Germinal center (tissue), 1 donor: ENCODE measurements at regions not wholly inside any gene's neighbourhood (a gene's known extent, or its start where the extent isn't known, plus 50 kb on each side); places are given as distances from the start of the nearest gene placed in this dataset.
"Not testable (repeated sequence)": the region's sequence is repeated elsewhere in the genome, so short reads cannot be mapped to it uniquely, and the experiment has no call there.

Source experiments
- DNase-seq: peaks from one replicate; pipeline ENCODE4 v3.0.0; 2012; ENCODE audit warnings: mixed read lengths, low spot score

- DNase-seq: no peak
Measured at GRCh38 chr2:222760301-222760897, 88.9 kb downstream of the MOGAT1 start.

GRCh38 chr2:222761888-222762287 lies 90.4 kb downstream of the MOGAT1 start:
- no peak for DNase-seq

- no peak for DNase-seq
Measured at GRCh38 chr2:222762342-222762741, 90.9 kb downstream of the MOGAT1 start.

DNA sequence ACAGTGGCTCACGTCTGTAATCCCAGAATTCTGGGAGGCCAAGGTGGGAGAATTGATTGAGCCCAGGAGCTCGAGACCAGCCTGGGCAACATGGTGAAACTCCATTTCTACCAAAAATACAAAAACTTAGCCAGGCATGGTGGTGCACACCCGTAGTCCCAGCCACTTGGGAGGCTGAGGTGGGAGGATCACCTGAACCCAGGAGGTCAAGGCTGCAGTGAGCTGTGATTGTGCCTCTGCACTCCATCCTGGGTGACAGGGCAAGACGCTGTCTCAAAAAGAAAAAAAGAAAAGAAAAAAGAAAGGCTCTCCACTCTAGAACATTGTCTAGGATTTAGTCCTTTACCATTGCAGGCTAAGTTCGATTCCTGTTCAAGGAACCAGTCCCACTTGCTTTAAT lies 94.4 kb downstream of the MOGAT1 start:
- not testable (repeated sequence) for DNase-seq

DNA sequence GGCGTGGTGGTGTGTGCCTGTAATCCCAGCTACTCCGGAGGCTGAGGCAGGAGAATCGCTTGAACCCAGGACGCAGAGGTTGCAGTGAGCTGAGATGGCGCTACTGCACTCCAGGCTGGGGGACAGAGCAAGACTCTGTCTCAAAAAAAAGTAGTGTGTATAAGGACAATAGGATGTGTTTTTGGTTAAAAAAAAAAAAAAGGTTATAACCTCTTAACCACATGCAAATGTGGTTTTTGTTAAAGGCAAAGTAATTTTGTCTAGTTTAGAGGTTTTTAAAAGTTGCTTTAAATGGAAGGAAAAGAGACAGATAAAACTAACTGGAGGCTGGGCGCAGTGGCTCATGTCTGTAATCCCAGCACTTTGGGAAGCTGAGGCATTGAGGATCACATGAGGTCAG lies 92.8 kb upstream of the ACSL3 start:
- not testable (repeated sequence) for DNase-seq

DNA sequence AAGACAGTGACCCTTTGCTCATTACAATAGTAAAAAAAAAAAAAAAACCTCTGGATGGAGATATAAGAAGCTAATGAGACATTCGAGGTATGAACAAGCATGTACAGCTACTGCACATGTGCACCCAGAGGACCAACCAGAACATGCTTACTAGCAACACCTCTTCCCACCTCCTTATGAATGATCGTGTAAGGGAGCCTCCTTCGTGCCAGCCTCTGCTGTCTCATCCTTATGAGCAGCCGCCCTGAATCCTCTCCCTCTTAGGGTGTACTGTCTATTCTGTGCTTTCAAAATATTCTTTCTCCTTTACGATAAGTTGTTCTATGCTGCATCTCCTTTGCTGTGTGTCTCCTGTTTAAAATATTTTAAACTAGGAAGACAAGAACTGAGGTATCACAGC lies 91.4 kb upstream of the ACSL3 start:
- no peak for DNase-seq

DNA sequence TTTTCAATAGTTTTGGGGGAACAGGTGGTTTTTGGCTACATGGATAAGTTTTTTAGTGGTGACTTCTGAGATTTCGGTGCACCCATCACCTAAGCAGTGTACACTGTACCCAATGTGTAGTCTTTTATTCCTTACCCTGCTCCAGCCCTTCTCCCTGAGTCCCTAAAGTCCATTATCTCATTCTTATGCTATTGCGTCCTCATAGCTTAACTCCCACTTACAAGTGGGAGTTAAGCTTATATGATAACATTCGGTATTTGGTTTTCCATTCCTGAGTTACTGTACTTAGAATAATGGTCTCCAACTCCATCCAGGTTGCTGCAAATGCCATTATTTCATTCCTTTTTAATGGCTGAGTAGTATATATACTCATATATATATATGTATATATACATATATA lies 90.9 kb upstream of the ACSL3 start:
- no peak for DNase-seq

- no peak for DNase-seq
Measured at GRCh38 chr2:222771832-222772231, 89.0 kb upstream of the ACSL3 start.

- no peak for DNase-seq
Measured at GRCh38 chr2:222774941-222775340, 85.9 kb upstream of the ACSL3 start.

DNA sequence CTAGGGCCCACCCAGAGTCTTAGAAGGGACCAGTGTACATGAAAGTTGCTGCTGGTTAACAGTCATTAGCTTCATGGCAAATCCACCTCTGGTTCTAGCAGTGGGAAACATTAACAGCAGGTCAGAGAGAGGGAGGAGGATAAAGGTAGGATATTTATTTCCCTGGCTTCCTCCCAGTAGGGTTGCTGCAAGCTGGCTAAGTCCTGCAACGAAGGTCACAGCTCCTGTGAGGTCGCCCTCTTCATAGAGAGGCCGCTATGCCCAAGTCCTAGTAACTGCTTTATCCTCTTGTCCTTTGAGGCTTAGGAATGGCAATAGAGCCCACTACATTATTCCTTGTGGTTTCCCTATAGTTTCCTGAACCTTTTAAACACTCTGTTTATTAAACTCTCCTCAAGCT lies 84.0 kb upstream of the ACSL3 start:
- no peak for DNase-seq

GRCh38 chr2:222778400-222778799 lies 82.4 kb upstream of the ACSL3 start:
- no peak for DNase-seq

DNA sequence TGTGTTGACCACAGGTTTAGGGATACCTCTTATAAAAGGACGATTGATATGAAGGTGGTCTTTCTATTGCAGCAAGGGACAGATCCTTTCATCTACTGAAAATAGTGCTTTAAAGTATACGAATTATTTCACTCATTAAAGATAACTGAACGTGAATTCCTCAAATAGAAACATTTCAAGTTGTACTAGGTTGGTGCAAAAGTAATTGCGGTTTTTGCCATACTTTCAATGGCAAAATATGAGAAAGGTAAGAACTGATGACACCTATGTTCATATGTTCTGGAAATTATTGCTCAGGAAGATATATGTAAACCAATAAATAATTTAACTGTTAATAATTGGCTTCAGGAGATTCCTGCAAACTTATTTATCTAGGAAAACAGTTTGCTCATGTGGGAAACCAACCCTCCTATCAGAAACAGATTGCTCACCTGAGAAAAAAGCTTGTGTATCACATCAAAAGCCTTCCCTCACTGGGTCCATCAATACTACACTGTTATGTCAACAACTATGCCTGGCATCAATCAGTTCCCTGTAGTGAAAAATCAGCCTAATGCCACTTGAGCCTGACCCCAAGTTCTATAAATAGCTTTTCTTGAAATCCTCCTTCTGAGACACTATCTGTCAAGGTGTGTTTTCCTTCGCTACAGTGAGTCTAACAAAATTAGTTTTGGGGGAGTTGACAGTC lies 81.5 kb upstream of the ACSL3 start:
- DNase-seq: no peak

- DNase-seq: no peak
Measured at GRCh38 chr2:222780051-222780450, 80.8 kb upstream of the ACSL3 start.

- DNase-seq: no peak
Measured at GRCh38 chr2:222782201-222782730, 78.6 kb upstream of the ACSL3 start.

GRCh38 chr2:222783592-222783991 lies 77.2 kb upstream of the ACSL3 start:
- DNase-seq: no peak

- no peak for DNase-seq
Measured at GRCh38 chr2:222790932-222791331, 69.9 kb upstream of the ACSL3 start.

GRCh38 chr2:222792001-222792611 lies 68.7 kb upstream of the ACSL3 start:
- no peak for DNase-seq

DNA sequence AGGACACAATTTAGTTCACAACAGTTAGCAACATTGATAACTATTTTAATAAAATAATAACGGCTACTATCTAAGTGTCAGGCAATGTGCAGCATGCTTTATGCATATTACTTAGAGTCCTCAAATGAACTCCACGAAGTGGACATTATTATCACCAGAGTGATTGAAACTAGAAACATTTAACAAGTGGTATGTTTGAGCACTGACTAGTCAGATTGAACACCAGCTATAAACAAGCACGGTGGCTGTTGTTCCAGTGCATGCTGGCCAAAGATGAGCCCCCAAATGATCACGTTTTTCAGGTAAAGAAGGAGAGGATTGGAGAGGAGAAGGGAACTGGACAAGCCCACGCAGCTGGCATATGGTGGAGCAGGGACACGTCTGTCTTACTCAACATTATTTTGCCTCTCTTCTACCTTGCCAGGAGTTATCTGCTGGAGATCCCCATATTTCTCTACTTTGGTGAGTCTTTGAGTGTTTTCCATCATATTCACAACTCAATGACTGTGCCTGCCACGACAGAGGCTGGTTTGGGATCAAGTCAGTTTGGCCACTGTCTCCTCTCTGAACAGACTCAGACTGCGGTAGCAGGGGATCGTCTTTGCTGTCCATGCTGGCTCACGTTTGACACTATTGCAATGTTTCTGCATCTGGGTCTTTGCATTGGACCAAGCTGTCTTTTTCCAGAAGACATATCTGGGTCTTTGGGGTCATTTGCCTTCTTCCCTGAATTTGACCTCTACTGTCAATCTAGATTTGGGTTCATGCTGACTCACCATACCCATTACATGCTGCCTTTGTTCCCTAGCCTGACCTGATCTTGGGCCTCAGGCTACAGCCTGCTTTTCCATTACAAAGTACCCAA lies 66.0 kb upstream of the ACSL3 start:
- no peak for DNase-seq

- no peak for DNase-seq
Measured at GRCh38 chr2:222795450-222796357, 65.1 kb upstream of the ACSL3 start.

- DNase-seq: no peak
Measured at GRCh38 chr2:222796413-222797103, 64.3 kb upstream of the ACSL3 start.

DNA sequence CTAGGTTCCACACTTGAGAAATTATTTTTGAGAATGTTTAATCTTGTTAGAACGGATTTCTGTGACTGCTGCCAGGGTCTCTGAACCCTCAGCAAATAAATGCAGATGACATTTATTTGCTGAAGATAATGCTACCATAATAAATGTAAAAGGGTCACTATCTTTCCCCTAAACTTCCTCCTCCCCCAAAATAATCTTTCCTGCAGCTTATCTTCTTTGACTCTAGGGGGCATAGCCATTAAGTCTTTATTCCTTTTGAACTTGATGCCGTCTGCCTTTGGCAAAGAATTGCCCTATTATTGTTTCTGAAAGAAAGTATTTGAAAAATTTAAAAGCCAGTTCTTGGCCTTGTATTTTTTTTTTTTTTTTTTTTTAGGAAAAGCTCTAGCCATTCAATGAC lies 63.6 kb upstream of the ACSL3 start:
- DNase-seq: peak; percentile 27
